Left ventricle myocardium inferior (tissue), 1 donor: ENCODE measurements at regions not wholly inside any gene's neighbourhood (a gene's known extent, or its start where the extent isn't known, plus 50 kb on each side); places are given as distances from the start of the nearest gene placed in this dataset.

Experiments
- DNase-seq: peaks from one replicate; pipeline ENCODE4 v3.0.0-alpha.2; 2020
- H3K27ac ChIP-seq: fragments of 200-600 bp; replicated peaks from 2 replicates; pipeline ENCODE4 v1.8.0; 2021
- H3K27me3 ChIP-seq: fragments of 200-600 bp; 2 replicates; pipeline ENCODE4 v1.8.0; 2021; ENCODE audit warnings: low read depth
- H3K36me3 ChIP-seq: fragments of 200-600 bp; 2 replicates; pipeline ENCODE4 v1.8.0; 2021
- H3K4me1 ChIP-seq: fragments of 200-600 bp; 2 replicates; pipeline ENCODE4 v1.8.0; 2021
- H3K4me3 ChIP-seq: fragments of 200-600 bp; 2 replicates; pipeline ENCODE4 v1.8.0; 2021; ENCODE audit warnings: mild to moderate bottlenecking, moderate library complexity
- H3K9me3 ChIP-seq: fragments of 200-600 bp; replicated peaks from 2 replicates; pipeline ENCODE4 v1.8.0; 2021
- CTCF ChIP-seq: fragments of 200-600 bp; IDR thresholded peaks from 2 replicates; pipeline ENCODE4 v1.8.0; 2021; ENCODE audit warnings: antibody characterized with exemption, mild to moderate bottlenecking, borderline replicate concordance
- intact Hi-C: fragments of 100-400 bp; cut with micrococcal nuclease; formaldehyde crosslinking; loops from one replicate; pipeline ENCODE4 v1.11.0; 2022
- donor health status: DM: no; HTN: yes; CAD: no; lungs with severe emphysema.

- no peak for DNase-seq
- no peaks in the 10 kb centered on the region for H3K36me3 ChIP-seq
- no peak overlapping the region for H3K27ac ChIP-seq
- intact Hi-C loops = no loop called here
- no peak overlapping the region for H3K4me3 ChIP-seq
- no peak for TF ChIP-seq CTCF
- H3K9me3 ChIP-seq = no peaks in the 10 kb centered on the region
- H3K27me3 ChIP-seq = no peaks in the 10 kb centered on the region
- H3K4me1 ChIP-seq = no peaks in the 10 kb centered on the region
These were observed 338.3 kb downstream of the CBLN4 start for GRCh38 chr20:55667024-55667423.

GRCh38 chr20:55656231-55656775 lies 349.0 kb downstream of the CBLN4 start:
- TF ChIP-seq CTCF = no peak
- Histone ChIP-seq H3K27me3 (no peaks in the 10 kb centered on the region), H3K27ac (no peak overlapping the region), H3K36me3 (no peaks in the 10 kb centered on the region), H3K9me3 (peaks cover 5% of the 10 kb centered on the region), H3K4me1 (no peaks in the 10 kb centered on the region), H3K4me3 (no peak overlapping the region)
- intact Hi-C loops = no loop called here
- DNase-seq = no peak

DNA sequence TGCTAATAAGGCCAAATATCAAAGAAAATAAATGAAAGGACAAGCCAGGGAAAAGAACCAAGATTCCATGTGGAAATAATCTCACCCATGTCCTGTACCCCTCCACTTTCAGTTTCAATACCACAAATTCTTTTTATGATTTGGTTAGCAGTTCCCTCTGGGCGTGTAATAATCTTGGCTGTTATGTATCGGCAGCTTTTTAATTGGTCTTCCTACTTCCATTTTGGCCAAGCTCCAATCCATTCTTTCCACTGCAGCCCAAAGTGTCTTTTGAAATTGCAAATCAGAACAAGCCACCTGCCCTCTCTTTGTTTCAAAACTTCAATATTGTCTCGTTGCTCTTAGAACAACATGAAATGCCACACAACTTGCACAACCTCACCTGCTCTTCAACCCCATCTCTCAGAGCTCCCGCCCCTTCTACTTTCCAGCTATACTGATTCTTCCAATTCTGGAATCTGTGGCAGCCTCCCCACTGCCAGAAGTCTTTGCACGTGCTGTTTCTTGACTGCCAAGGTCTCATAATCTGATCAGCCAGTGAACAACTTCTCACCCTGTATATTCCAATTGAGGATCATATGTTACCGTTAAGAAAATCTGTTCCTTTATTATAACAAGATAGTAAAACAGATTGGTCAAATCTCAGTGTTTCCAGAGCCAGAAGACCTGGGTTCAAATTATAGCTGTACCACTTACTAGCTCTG lies 354.5 kb downstream of the CBLN4 start:
- DNase-seq = no peak
- Histone ChIP-seq H3K36me3 (no peaks in the 10 kb centered on the region), H3K4me1 (no peaks in the 10 kb centered on the region), H3K9me3 (peaks cover 7% of the 10 kb centered on the region), H3K27ac (no peak overlapping the region), H3K27me3 (no peaks in the 10 kb centered on the region), H3K4me3 (no peak overlapping the region)
- TF ChIP-seq CTCF = no peak
- intact Hi-C loops = no loop called here

DNA sequence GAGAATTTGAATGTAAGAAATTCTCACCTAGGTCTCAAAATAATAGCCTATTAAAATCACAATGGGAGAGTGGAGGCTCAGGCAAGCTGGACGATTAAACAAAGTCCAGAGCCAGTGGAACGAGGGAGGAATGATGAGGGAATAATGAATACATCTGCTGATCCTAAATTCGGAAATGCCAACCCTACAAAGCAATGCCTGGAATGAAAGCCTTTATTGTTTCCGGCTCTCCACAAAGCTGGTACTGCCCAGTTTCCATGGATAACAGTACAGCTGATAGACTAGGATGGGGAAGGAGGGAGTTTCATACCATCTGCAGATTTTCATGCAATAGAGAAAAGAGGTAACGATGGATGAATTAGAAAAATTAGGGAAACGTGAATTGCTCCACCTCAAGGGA lies 356.1 kb downstream of the CBLN4 start:
- no peak overlapping the region for H3K27ac ChIP-seq

DNA sequence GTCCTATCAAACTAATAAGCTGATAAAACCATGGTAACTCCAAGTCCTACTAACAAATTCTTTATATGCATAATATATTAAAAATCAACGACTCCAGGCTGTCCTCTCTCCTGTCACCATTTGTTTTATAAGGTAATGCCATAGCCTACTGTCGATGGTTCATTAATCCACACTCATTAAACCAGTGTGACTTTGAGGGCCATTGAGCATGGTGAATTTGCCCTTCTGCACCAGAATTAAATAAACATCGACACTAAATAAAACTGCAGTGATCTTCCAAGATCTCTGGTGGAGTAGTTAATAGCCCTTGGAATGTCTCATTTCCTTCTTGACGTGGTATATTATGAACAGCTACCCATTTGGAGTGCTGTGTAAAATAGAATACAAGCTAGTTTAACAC lies 358.5 kb downstream of the CBLN4 start:
- H3K27ac ChIP-seq = no peak overlapping the region
- no peaks in the 10 kb centered on the region for H3K36me3 ChIP-seq
- no peaks in the 10 kb centered on the region for H3K27me3 ChIP-seq
- no peak overlapping the region for H3K4me3 ChIP-seq
- intact Hi-C loops = no loop called here
- DNase-seq = no peak
- no peak for TF ChIP-seq CTCF
- H3K4me1 ChIP-seq = no peaks in the 10 kb centered on the region
- H3K9me3 ChIP-seq = peaks cover 7% of the 10 kb centered on the region

More for the DNA sequence above, 356.1 kb downstream of the CBLN4 start:
- intact Hi-C loops = no loop called here
- Histone ChIP-seq H3K9me3 (peaks cover 7% of the 10 kb centered on the region), H3K27me3 (no peaks in the 10 kb centered on the region), H3K4me1 (no peaks in the 10 kb centered on the region), H3K36me3 (no peaks in the 10 kb centered on the region), H3K4me3 (no peak overlapping the region)
- DNase-seq = no peak
- TF ChIP-seq CTCF = no peak
